KMS-11 (cell line): ENCODE measurements at regions not wholly inside any gene's neighbourhood (a gene's known extent, or its start where the extent isn't known, plus 50 kb on each side); places are given as distances from the start of the nearest gene placed in this dataset.

Experiments
- H2AFZ ChIP-seq: fragments of 200-600 bp; sonication (generic); 2 replicates; pipeline ENCODE4 v1.6.1; 2016; ENCODE audit warnings: antibody characterized with exemption, mixed run types, low read depth
- H3K27ac ChIP-seq: fragments of 200-600 bp; sonication (generic); 2 replicates; pipeline ENCODE4 v1.6.1; 2016; ENCODE audit warnings: mild to moderate bottlenecking, mixed run types
- H3K27me3 ChIP-seq: fragments of 200-600 bp; sonication (generic); 2 replicates; pipeline ENCODE4 v1.6.1; 2017; ENCODE audit warnings: mild to moderate bottlenecking, low read depth, mixed run types, moderate library complexity; ENCODE audit not compliant: insufficient read depth
- H3K36me3 ChIP-seq: fragments of 200-600 bp; sonication (generic); 2 replicates; pipeline ENCODE4 v1.6.1; 2017; ENCODE audit warnings: mild to moderate bottlenecking, mixed run types; ENCODE audit not compliant: insufficient read depth
- H3K4me1 ChIP-seq: fragments of 200-600 bp; sonication (generic); 2 replicates; pipeline ENCODE4 v1.6.1; 2016; ENCODE audit warnings: mild to moderate bottlenecking, low read depth, mixed run types; ENCODE audit not compliant: poor library complexity, severe bottlenecking
- H3K4me2 ChIP-seq: fragments of 200-600 bp; sonication (generic); 2 replicates; pipeline ENCODE4 v1.7.0; 2016; ENCODE audit warnings: mild to moderate bottlenecking, mixed run types
- H3K4me3 ChIP-seq: fragments of 200-600 bp; sonication (generic); IDR thresholded peaks from 2 replicates; pipeline ENCODE4 v1.6.1; 2017; ENCODE audit warnings: low read depth, low read length, mixed read lengths; ENCODE audit not compliant: insufficient read depth
- H3K79me2 ChIP-seq: fragments of 200-600 bp; sonication (generic); 2 replicates; pipeline ENCODE4 v1.6.1; 2016; ENCODE audit warnings: low read depth, mixed run types; ENCODE audit not compliant: insufficient read depth
- H3K9ac ChIP-seq: fragments of 200-600 bp; sonication (generic); 2 replicates; pipeline ENCODE4 v1.6.1; 2016; ENCODE audit warnings: mild to moderate bottlenecking, mixed run types
- H4K20me1 ChIP-seq: fragments of 200-600 bp; sonication (generic); 2 replicates; pipeline ENCODE4 v1.6.1; 2016; ENCODE audit warnings: mild to moderate bottlenecking, mixed run types; ENCODE audit not compliant: insufficient read depth
- CTCF ChIP-seq: fragments of 200-600 bp; sonication (generic); conservative IDR thresholded peaks from 2 replicates; pipeline ENCODE4 v1.6.1; 2017; ENCODE audit warnings: low read depth, mild to moderate bottlenecking, antibody characterized with exemption, low read length, moderate library complexity, mixed read lengths

GRCh38 chr2:226398580-226398979, 401.0 kb downstream of the IRS1 start:
- Histone ChIP-seq H4K20me1 (no peaks in the 10 kb centered on the region), H3K9ac (no peak overlapping the region), H3K27ac (no peak overlapping the region), H2AFZ (no peak overlapping the region), H3K4me1 (no peaks in the 10 kb centered on the region), H3K79me2 (no peaks in the 10 kb centered on the region), H3K4me3 (no peak overlapping the region), H3K4me2 (no peak overlapping the region), H3K36me3 (no peaks in the 10 kb centered on the region), H3K27me3 (no peaks in the 10 kb centered on the region)
- no peak for TF ChIP-seq CTCF

GRCh38 chr2:226396541-226396940, 403.1 kb downstream of the IRS1 start:
- H3K79me2 ChIP-seq, result no peaks in the 10 kb centered on the region
- H3K9ac ChIP-seq, result no peak overlapping the region
- H3K4me3 ChIP-seq, result no peak overlapping the region
- no peaks in the 10 kb centered on the region for H3K27me3 ChIP-seq
- H3K4me2 ChIP-seq, result no peak overlapping the region
- TF ChIP-seq CTCF, result no peak
- H3K27ac ChIP-seq, result no peak overlapping the region
- no peaks in the 10 kb centered on the region for H3K36me3 ChIP-seq
- H3K4me1 ChIP-seq, result no peaks in the 10 kb centered on the region
- H4K20me1 ChIP-seq, result no peaks in the 10 kb centered on the region
- H2AFZ ChIP-seq, result no peak overlapping the region

- TF ChIP-seq CTCF, result no peak
Observed at GRCh38 chr2:226387499-226387942, 412.1 kb downstream of the IRS1 start.

GRCh38 chr2:226383461-226383860, 416.2 kb downstream of the IRS1 start:
- Histone ChIP-seq H3K36me3 (no peaks in the 10 kb centered on the region), H3K27ac (no peak overlapping the region), H3K27me3 (no peaks in the 10 kb centered on the region), H4K20me1 (no peaks in the 10 kb centered on the region), H3K4me1 (no peaks in the 10 kb centered on the region), H3K9ac (no peak overlapping the region), H3K79me2 (no peaks in the 10 kb centered on the region), H3K4me2 (no peak overlapping the region), H3K4me3 (no peak overlapping the region), H2AFZ (no peak overlapping the region)
- TF ChIP-seq CTCF, result no peak

More at GRCh38 chr2:226387499-226387942, 412.1 kb downstream of the IRS1 start:
- Histone ChIP-seq H3K4me2 (no peak overlapping the region), H3K9ac (no peak overlapping the region), H4K20me1 (no peaks in the 10 kb centered on the region), H3K27me3 (no peaks in the 10 kb centered on the region), H2AFZ (no peak overlapping the region), H3K4me3 (no peak overlapping the region), H3K79me2 (no peaks in the 10 kb centered on the region), H3K36me3 (no peaks in the 10 kb centered on the region), H3K27ac (no peak overlapping the region), H3K4me1 (no peaks in the 10 kb centered on the region)
